Fibroblast of lung (primary cell): ENCODE measurements at regions not wholly inside any gene's neighbourhood (a gene's known extent, or its start where the extent isn't known, plus 50 kb on each side); places are given as distances from the start of the nearest gene placed in this dataset.

Experiments used
- DNase-seq, 2 donors: peaks; one replicate each; pipeline versions ENCODE4 v3.0.0 to v3.0.0-alpha.2; 2010; ENCODE audit warnings: low read depth in 2 of 2
- H2AFZ ChIP-seq: 2 replicates; pipeline ENCODE4 v1.5.1; 2012; ENCODE audit warnings: low read length, control low read depth, inconsistent platforms
- H3K27ac ChIP-seq: 2 replicates; pipeline ENCODE4 v1.5.1; 2011; ENCODE audit warnings: low read length, control low read depth; ENCODE audit not compliant: insufficient read depth
- H3K27me3 ChIP-seq: 2 replicates; pipeline ENCODE4 v1.5.1; 2011; ENCODE audit warnings: mild to moderate bottlenecking, low read length; ENCODE audit not compliant: control insufficient read depth, insufficient read depth
- H3K36me3 ChIP-seq: 2 replicates; pipeline ENCODE4 v1.5.1; 2011; ENCODE audit warnings: low read length; ENCODE audit not compliant: control insufficient read depth, insufficient read depth
- H3K4me1 ChIP-seq: 2 replicates; pipeline ENCODE4 v1.5.1; 2011; ENCODE audit warnings: low read length; ENCODE audit not compliant: control insufficient read depth, insufficient read depth; ENCODE audit errors: extremely low read depth
- H3K4me2 ChIP-seq: 2 replicates; pipeline ENCODE4 v1.5.1; 2011; ENCODE audit warnings: low read length, control low read depth; ENCODE audit not compliant: insufficient read depth; ENCODE audit errors: extremely low read depth
- H3K4me3 ChIP-seq, 4 experiments: fragments of 200-600 bp in 1 of 4; sonication (generic) in 1 of 4; replicated peaks in 1 of 4; 2 replicates each; pipeline ENCODE4 v1.5.1; 2011 to 2016; ENCODE audit warnings: low read length in 4 of 4, low read depth in 3 of 4, mild to moderate bottlenecking in 3 of 4, control low read depth in 2 of 4, inconsistent platforms in 1 of 4, mixed read lengths in 1 of 4; ENCODE audit not compliant: insufficient read depth in 1 of 4; ENCODE audit errors: control extremely low read depth in 1 of 4
- H3K79me2 ChIP-seq: 2 replicates; pipeline ENCODE4 v1.5.1; 2012; ENCODE audit warnings: mild to moderate bottlenecking, low read length, inconsistent platforms; ENCODE audit not compliant: control insufficient read depth, insufficient read depth
- H3K9ac ChIP-seq: 2 replicates; pipeline ENCODE4 v1.5.1; 2011; ENCODE audit warnings: mild to moderate bottlenecking, low read length, control low read depth; ENCODE audit not compliant: insufficient read depth
- H3K9me3 ChIP-seq: 2 replicates; pipeline ENCODE4 v1.5.1; 2012; ENCODE audit warnings: low read depth, low read length; ENCODE audit not compliant: control insufficient read depth, insufficient read depth
- H4K20me1 ChIP-seq: 2 replicates; pipeline ENCODE4 v1.5.1; 2011; ENCODE audit warnings: low read length; ENCODE audit not compliant: control insufficient read depth, insufficient read depth; ENCODE audit errors: extremely low read depth
- CTCF ChIP-seq, 2 donors: IDR thresholded peaks in 1 of 2; conservative IDR thresholded peaks in 1 of 2; 1 replicate in 1 of 2; 2 replicates in 1 of 2; pipeline ENCODE4 v1.5.1; 2011 to 2012; ENCODE audit warnings: low read length in 2 of 2, control low read depth in 1 of 2, inconsistent platforms in 1 of 2, low read depth in 1 of 2, mild to moderate bottlenecking in 1 of 2
- EZH2 ChIP-seq: IDR thresholded peaks from 2 replicates; pipeline ENCODE4 v1.5.1; 2012; ENCODE audit warnings: low read length, control low read depth, mild to moderate bottlenecking; ENCODE audit errors: missing control alignments

- Histone ChIP-seq H3K4me2 (no peak overlapping the region), H4K20me1 (no peaks in the 10 kb centered on the region), H3K79me2 (no peaks in the 10 kb centered on the region), H3K4me1 (no peaks in the 10 kb centered on the region), H3K27ac (no peak overlapping the region), H3K4me3 (no peak overlapping the region), H3K9ac (no peak overlapping the region), H3K27me3 (no peaks in the 10 kb centered on the region), H3K36me3 (no peaks in the 10 kb centered on the region), H2AFZ (no peak overlapping the region), H3K9me3 (no peaks in the 10 kb centered on the region)
- DNase-seq: no peak
- TF ChIP-seq EZH2 (no peak), CTCF (conservative IDR thresholded peaks at IDR 0.05 in 1 of 2, IDR thresholded peaks at IDR 0.05 in 1 of 2; ENCODE audit: low read depth in 1 of 2, low read length in 2 of 2) (no peak)
These were observed 235.3 kb upstream of the USP25 start for GRCh38 chr21:15494481-15494880.

- DNase-seq: peak; percentile 1 to 27
- Histone ChIP-seq H3K27me3 (no peaks in the 10 kb centered on the region), H2AFZ (no peak overlapping the region), H3K4me2 (no peak overlapping the region), H3K9ac (no peak overlapping the region), H3K4me1 (no peaks in the 10 kb centered on the region), H3K9me3 (no peaks in the 10 kb centered on the region), H3K4me3 (no peak overlapping the region), H4K20me1 (no peaks in the 10 kb centered on the region), H3K36me3 (no peaks in the 10 kb centered on the region), H3K27ac (no peak overlapping the region), H3K79me2 (no peaks in the 10 kb centered on the region)
- no peak for TF ChIP-seq EZH2
- TF ChIP-seq CTCF (conservative IDR thresholded peaks at IDR 0.05 in 1 of 2, IDR thresholded peaks at IDR 0.05 in 1 of 2; ENCODE audit: low read depth in 1 of 2, low read length in 2 of 2): no peak
These were observed 233.8 kb upstream of the USP25 start for GRCh38 chr21:15495965-15496364.

GRCh38 chr21:15496911-15497310, 232.9 kb upstream of the USP25 start:
- Histone ChIP-seq H4K20me1 (no peaks in the 10 kb centered on the region), H3K4me1 (no peaks in the 10 kb centered on the region), H3K9me3 (no peaks in the 10 kb centered on the region), H3K4me3 (no peak overlapping the region), H3K9ac (no peak overlapping the region), H2AFZ (no peak overlapping the region), H3K36me3 (no peaks in the 10 kb centered on the region), H3K27me3 (no peaks in the 10 kb centered on the region), H3K27ac (no peak overlapping the region), H3K79me2 (no peaks in the 10 kb centered on the region), H3K4me2 (no peak overlapping the region)
- no peak for DNase-seq
- TF ChIP-seq CTCF (conservative IDR thresholded peaks at IDR 0.05 in 1 of 2, IDR thresholded peaks at IDR 0.05 in 1 of 2; ENCODE audit: low read depth in 1 of 2, low read length in 2 of 2): no peak
